GM03348 (cell line): ENCODE measurements at regions not wholly inside any gene's neighbourhood (a gene's known extent, or its start where the extent isn't known, plus 50 kb on each side); places are given as distances from the start of the nearest gene placed in this dataset.

Source experiments
- DNase-seq: peaks from one replicate; pipeline ENCODE4 v3.0.0; 2012; ENCODE audit warnings: low spot score

- DNase-seq = no peak
These were observed 850.2 kb upstream of the ADAMTS5 start for GRCh38 chr21:27817074-27817473.

GRCh38 chr21:27816301-27816700, 849.4 kb upstream of the ADAMTS5 start:
- no peak for DNase-seq

DNA sequence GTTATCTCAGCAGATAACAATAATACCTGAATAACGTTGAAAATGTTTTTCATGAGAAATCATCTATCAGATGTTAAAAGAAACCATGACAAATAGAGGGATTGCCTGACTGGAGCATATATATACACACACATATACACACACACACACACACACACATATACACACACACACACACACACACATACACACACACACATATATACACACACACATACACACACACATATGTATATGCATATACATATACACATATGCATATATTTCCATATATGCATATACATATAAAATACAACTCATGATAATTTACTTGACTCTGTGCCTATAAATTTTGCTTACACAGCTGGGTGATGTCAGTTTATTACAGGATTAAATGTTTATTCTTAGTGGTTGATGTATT, 847.3 kb upstream of the ADAMTS5 start:
- DNase-seq = no peak

- no peak for DNase-seq
These were observed 846.9 kb upstream of the ADAMTS5 start for GRCh38 chr21:27813750-27814149.

DNA sequence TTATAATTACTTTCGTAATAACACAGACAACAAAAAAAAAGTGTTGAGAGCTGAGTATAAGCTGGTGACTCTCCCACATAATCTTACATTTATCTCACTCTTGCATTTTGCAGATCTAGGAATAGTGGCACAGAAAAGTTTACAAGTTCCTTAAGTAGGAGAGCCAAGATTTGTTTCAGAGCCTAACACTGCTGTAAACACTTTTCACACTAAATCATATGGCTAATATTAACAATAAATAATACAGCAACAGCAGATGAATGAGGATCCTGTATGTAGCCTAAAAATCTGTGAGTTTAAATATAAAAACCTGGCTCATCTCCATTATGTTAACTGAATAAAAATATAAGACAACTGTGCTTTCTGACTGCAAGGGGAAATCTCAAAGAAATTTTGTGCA, 846.5 kb upstream of the ADAMTS5 start:
- DNase-seq = no peak

GRCh38 chr21:27812279-27812678, 845.4 kb upstream of the ADAMTS5 start:
- DNase-seq = no peak

- no peak for DNase-seq
These were observed 842.0 kb upstream of the ADAMTS5 start for GRCh38 chr21:27808923-27809322.

GRCh38 chr21:27807596-27807995, 840.7 kb upstream of the ADAMTS5 start:
- DNase-seq = no peak

DNA sequence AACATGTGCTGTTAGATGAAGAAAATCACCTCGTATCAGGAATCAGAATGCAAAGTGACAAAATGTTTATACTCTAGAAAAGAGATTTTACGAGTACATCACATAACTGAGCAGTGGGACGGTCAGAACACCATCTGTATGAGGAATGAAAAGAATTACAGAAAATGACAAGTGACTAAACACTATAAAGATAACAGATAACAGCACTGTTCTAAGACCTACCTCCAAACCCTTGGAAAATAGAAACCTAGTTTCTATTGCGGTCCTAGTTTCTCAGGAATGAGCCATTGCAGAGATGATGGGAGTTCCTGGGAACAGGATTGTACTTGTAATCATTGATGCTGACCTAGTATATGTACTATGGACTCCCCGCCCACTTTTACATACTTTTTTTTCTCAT, 839.4 kb upstream of the ADAMTS5 start:
- no peak for DNase-seq

DNA sequence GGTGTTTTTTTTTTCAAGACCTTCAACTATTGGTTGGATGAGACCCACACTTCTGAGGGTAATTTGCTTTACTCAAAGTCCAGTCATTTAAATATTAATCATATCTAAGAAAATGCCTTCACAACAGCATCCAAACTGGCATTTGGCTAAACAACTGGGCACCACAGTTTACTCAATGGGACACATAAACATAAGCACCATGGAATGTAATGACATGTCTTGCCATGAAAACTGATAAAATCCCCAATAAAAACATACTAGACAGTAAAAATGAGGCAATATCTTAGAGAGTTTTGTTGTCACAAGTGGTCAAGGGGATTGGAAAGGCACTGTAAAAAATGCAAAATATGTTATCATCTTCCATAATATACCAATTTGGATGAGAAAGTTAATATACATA, 838.8 kb upstream of the ADAMTS5 start:
- no peak for DNase-seq

GRCh38 chr21:27804515-27804914, 837.6 kb upstream of the ADAMTS5 start:
- DNase-seq = peak; percentile 39

DNA sequence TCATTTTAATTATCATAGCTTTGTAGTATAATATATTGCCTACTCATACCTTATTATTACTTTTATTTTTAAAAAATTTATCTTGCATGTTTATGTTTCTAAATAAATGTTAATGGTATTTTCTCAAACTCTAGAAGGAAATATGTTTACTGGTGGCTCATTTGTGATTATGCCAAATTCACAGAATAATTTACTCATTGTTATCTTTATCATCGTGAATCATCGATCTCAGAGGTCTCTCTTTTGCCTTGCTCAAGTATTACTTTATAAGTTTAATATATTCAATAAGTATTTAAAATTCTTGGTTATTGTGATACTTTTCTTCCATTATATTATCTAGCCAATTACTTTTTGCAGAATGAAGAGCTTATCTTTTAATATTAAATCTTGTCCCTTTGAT, 836.7 kb upstream of the ADAMTS5 start:
- DNase-seq = no peak

DNA sequence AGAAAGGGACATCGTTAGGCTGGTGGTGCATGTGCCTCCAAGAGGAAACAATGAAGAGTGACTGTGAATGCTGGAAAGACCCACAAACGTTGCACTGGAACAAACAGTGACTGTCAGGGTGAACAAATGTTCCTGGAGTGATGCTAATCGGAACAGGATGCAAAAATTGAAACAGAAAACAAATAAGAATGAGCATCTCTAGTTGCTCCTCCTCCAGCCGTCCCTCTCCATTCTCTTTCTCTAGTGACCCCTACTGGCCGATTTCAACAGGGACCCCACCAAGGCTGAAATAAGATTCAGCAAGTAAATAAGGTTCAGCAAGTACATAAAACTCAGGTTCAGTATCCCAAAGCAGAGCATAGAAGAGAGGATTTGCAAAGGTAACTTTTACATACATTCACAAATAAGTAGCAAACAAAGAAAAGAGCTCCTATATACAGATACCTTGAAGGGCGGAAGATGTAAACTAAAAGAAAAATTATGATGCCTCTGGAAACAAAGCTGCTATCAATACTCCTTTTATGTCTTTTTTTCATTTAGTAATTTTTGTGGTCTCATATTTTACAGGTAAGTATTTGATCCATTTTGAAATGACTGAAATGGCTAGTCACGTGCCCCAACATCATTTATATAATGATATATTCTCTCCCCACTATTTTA, 836.1 kb upstream of the ADAMTS5 start:
- peak; percentile 65 for DNase-seq

DNA sequence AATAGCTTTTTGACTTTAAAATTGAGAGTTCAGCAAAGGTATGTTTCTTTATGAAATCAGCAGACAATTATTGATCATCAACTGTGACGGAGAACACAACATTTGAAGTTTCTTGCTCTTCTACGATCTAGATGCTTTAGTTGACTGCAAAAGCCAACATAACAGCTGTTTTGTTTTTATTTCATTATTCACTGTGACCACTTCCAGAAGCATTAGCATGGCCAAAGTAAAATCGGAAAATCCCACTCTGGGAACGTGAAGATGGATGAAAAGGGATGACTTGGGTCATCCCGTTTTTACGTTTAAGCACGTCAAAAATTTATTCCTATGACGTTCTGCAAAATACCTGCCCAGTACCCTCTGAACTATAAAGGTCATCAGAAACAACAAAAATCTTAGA, 833.0 kb upstream of the ADAMTS5 start:
- no peak for DNase-seq

DNA sequence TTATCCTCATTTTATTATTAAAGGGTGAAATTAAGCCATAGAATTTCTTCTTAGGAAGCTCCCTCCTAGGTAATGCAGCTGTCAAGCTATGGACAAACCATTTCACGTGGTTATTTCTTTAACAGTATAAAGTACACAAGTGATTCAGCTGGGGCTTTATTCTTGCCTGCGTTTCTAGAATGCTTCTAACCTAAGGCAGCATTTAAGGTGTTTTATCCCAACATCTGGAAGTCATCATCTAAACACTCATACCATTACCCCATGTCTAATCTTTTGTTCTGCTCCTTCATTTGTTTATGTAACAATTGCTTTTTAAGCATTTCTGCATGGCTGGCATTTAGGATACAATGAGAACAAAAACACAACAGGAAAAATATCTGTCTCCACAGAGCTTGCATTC, 829.2 kb upstream of the ADAMTS5 start:
- DNase-seq = peak; percentile 6

DNA sequence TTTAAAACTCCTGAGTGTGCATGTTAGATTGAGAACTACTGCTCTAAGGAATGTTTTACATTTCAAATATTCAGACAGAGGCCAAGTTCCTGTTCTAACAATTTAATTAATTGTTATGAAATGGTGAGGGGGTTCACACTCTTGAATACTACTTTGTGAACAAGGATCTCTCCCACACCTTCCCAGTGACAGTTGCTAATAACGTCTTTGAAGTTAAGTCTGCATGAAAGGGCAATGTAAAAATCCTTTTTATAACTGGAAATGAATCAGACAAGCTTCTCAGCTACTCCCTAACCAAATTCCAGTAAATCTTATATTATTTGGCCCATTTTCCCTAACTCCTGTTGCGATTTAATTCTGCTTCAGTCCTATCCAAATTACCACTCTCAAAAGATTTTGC, 828.5 kb upstream of the ADAMTS5 start:
- DNase-seq = peak; percentile 4

- DNase-seq = no peak
These were observed 827.0 kb upstream of the ADAMTS5 start for GRCh38 chr21:27793901-27794300.

DNA sequence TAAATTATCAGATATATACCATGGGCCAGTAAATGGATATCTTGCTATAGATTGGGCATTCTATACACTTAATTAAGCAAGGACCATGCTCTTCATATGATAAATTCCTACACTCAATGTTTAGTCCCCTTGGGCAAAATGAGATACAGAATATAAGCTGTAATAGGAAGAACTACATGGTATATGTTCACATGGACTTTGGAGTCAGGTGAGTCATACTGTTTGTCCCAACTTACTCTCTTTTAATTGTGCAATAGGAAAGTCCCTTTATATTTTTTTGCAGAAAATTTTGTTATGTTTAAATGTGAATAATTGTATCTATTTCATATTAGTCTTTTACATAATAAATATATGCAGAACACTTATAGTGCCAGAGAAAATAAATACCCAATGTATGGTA, 820.2 kb upstream of the ADAMTS5 start:
- DNase-seq = no peak

- no peak for DNase-seq
These were observed 812.7 kb upstream of the ADAMTS5 start for GRCh38 chr21:27779606-27780005.

GRCh38 chr21:27776925-27777553, 810.2 kb upstream of the ADAMTS5 start:
- no peak for DNase-seq

GRCh38 chr21:27772816-27773215, 805.9 kb upstream of the ADAMTS5 start:
- peak; percentile 7 for DNase-seq

DNA sequence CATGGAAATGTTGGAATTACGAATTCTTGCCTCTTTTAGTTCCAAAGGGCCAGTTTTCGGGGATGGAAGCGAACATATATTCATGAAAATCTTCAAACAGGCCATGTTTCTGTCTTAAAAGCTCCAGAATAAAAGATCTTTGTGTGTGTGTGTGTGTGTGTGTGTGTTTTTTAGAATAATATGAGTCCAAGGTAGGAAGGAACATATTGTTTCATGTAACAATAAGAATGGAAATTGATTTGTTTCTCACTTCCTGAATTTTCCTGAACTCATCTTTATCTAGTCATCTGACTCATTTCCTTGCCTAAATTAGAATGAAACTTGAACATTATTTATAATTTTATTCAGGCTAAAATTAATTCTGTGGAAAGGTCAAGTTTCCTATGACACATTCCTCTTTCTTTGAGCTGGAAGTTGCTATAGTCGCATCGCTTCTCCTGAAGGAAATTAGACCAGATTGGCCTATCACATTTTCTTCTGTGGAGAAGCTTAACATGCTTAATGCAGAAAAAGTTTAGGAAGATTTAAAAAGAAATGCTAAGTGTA, 805.1 kb upstream of the ADAMTS5 start:
- no peak for DNase-seq

DNA sequence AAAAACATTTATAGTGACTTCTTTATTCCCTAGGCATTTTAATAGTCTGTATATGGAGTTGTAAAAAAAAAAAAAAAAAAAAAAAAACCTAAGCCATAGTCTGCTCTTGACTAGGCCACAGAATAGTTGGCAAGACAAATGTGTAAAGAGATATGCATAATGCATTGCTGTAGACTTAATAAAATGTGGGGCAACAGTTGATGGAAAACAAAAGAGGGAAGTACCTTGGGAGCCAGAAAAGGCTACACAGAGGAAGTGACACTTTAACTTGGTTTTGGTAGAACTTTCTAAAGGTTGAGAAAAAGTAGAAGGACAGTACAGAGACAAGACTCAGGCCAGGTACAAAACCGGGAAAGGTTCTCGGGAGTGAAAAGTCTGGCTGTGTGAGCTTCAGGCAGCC, 802.9 kb upstream of the ADAMTS5 start:
- no peak for DNase-seq
